NCI-H2196 (cell line): ENCODE measurements at regions not wholly inside any gene's neighbourhood (a gene's known extent, or its start where the extent isn't known, plus 50 kb on each side); places are given as distances from the start of the nearest gene placed in this dataset.
A peak's percentile ranks its signal among the peaks of the same experiment; 100 is the strongest.

Experiments
- DNase-seq: peaks from one replicate; lab custom pipeline; 2025; ENCODE audit not compliant: unreplicated experiment; lab: John Stamatoyannopoulos, UW

- peak; percentile 97 for DNase-seq
Observed at GRCh38 chr5:8457187-8458037, 588.5 kb downstream of the MTRR start.

- DNase-seq: peak; percentile 12
Observed at GRCh38 chr5:8458038-8458383, 589.1 kb downstream of the MTRR start.

DNA sequence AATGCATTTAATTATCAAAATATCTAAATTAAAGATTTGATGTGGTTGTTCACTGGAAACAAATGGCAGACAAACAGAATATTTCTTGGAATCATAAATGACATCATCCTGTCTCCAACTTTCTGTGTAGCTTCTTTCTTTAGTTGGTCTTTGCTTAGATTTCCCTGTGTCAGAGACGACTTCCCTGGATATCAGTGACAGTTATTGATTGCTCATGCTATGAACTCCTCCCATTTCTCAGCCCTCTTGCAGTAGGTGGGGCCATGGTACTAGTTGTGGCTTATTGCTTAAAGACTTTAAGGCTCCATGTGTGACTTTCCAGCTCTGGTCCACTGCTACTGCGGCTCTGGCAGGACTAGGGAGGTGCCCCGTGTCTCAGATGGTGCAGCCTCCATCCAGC lies 592.6 kb downstream of the MTRR start:
- DNase-seq: no peak

DNA sequence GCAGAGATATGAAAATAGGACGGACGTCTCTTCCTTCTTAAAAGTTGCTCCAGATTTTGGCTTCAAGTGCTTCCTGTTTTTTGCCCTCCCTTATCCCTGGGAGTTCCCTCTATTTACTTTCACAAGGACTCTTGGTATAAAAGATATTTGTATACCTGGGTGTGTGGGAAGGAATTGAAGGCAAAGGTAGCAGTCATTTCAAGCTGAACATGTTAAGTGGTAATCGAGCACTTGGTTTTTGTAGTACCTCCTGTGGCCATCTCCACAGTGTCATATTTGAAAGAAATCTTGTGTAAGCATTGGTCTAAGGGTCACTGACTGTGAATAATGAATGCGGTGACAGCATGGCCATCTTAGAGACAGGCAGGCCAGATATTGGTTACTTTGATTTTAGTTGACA lies 593.6 kb downstream of the MTRR start:
- no peak for DNase-seq

DNA sequence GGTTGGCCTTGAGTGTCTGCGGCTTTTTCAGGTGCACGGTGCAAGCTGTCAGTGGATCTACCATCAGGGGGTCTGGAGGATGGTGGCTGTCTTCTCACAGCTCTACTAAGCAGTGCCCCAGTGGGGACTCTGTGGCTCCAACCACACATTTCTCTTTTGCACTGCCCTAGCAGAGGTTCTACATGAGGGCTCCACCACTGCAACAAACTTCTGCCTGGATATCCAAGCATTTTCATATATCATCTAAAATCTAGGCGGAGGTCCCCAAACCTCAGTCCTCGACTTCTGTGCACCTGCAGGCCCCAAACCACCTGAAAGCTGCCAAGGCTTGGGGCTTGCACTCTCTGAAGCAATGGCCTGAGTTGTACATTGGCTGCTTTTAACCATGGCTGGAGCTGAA lies 601.5 kb downstream of the MTRR start:
- no peak for DNase-seq

GRCh38 chr5:8471581-8471980 lies 602.6 kb downstream of the MTRR start:
- no peak for DNase-seq

DNA sequence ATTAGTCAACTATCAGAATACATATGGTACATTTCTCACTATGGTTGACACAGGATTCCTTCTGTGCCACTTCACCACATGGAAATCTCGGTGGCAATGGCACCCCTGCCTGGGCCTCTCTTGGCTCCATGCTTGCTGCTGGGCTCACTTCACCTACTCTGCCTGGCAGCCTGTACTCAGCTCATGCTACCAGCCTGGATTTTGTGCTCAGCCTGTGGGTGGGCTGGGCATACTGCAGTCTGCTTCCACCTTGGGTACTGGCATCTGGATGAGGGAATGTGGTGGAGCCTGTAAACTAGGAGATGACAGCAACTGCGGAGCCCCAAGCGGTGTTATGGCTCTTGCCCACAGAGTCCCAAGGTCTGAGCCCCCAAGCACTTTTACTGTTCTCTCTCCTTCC lies 604.1 kb downstream of the MTRR start:
- no peak for DNase-seq

DNA sequence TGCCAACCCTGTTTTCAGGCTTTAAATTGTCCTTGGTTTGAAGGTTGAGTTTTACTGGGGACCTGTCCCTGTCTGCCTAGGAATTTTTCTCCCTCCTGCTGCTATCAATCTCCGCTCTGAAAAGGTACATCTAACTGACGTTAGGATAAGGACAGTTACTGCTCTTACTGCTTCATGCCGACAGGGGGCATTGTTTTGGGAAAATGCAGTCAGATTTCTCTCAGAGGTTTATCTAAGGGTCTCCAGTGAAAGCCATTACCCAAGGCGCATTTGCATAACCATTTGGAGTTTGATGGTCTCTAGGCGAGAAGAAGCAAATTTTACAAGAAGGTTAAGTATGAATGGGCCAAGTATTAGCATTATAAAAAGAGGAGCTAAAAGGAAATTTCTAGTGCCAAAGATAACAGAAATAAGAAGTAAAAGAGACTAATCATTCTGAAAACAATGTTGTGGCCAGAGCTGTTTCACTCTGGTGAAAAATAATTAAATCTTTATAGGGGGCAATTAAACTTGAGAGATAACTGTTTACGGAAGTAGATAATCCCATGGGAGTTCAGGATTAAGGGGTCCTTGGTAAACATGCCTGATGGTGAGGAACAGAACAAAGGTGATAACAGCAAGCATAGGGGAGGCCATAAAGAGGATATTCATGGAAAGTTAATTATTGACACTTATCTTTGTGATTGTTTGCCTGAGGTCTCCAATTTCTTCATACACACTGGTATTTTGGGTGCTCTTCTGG lies 605.0 kb downstream of the MTRR start:
- DNase-seq: no peak

DNA sequence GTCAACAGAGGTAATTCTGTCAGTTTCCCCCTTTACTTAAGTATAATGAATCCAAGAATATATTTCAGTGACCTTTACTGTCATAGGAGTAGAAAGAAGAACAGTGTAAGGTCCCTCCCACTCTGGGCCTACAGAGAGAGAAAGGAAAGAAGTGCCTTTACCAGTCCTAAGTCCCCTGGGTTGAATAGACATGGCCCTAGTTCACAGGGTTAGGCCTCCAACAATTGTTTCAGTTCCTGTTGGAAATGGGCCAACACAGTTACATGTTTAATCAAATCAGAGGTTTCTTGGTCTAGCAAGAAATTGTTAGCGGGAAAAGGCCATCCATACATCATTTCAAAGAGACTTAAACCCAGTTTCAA lies 605.6 kb downstream of the MTRR start:
- DNase-seq: no peak

DNA sequence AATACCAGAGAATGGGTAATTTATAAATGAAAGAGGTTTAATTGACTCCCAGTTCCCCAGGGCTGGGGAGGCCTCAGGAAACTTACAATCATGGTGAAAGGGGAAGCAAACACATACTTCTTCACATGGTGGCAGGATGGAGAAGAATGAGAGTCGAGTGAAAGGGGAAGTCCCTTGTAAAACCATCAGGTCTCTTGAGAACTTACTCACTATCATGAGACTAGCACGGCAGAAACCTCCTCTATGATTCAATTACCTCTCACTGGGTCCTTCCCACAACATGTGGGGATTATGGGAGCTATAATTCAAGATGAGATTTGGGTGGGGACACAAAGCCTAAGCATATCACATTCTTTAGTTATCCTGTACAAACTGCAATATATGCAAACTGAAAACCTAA lies 609.4 kb downstream of the MTRR start:
- DNase-seq: no peak

GRCh38 chr5:8481007-8481406 lies 612.1 kb downstream of the MTRR start:
- no peak for DNase-seq

GRCh38 chr5:8491254-8491653 lies 622.3 kb downstream of the MTRR start:
- DNase-seq: no peak

- no peak for DNase-seq
Observed at GRCh38 chr5:8493176-8493575, 624.2 kb downstream of the MTRR start.

DNA sequence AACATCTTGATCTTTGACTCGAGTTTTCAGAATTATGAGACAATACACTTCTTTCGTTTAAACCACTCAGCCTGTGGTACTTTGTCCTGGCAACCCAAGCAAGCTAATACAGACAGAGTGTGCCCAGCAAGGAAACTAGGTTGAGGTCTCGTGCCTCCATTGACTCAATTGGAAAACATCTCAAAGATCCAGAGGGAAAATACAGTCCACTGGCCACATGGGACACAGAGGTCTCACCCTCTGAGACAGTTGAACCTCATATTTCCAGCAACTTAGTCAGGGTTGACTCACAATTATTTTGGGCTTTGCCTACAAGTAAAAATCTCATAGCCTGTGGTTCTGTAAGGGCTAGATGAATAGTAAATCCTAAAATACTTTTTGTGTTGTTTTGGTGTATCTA lies 631.5 kb downstream of the MTRR start:
- no peak for DNase-seq

DNA sequence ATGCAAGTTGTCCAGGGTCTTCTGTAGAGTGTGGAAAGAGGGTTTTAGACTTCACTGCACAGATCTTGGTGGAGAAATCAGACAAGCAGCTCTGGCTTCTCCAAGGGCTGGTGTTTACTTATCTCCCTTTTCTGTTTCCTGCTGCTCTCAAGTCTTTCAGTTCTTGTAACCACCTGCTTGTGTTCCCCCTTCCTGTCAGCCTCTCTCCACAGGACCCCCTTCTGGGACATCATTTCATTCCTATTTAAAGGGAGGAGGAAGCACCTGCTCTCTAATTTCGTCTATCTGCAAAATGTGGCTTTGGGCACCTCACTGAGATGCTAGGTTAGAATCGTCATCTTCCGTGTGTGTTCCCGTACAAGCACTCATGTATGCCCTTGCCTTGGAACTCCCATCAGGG lies 636.2 kb downstream of the MTRR start:
- DNase-seq: no peak

DNA sequence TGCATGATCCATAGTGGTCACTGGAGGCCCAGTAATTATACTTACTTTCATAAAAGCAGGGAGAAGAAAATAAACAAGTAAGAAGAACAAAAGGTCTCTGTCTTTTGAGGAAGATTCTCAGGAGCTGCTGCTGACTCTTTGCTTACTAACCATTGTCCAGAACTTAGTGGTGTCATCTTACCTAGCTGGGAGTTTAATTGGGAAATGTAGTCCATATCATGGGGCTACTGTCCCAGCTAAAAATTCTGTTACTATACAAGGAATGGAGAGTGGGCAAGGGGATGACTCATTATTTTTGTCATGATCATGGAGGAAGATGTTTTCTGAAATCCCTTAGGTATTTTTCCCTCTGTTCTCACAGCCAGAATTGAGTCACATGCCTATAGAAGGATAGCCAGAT lies 639.3 kb downstream of the MTRR start:
- no peak for DNase-seq

- DNase-seq: no peak
Observed at GRCh38 chr5:8516356-8516755, 647.4 kb downstream of the MTRR start.

GRCh38 chr5:8517456-8517855 lies 648.5 kb downstream of the MTRR start:
- no peak for DNase-seq

DNA sequence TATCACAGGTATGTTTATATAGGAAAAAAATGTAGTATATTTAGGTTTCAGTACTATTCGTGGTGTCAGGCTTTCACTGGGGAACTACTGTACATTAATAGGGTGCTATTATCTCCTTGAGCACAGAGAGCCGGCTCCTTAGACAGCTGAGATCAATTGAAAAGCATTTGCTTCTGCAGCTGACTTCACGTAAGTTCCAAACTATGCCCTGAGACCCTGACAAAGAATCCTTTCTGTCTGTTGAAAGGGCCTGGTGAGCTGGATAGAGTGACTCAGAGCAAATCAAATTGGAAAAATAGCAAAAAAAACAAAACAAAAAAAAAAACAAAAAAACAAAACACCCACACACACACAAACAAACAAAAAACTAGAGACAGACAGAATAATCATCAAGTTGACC lies 652.0 kb downstream of the MTRR start:
- DNase-seq: no peak

DNA sequence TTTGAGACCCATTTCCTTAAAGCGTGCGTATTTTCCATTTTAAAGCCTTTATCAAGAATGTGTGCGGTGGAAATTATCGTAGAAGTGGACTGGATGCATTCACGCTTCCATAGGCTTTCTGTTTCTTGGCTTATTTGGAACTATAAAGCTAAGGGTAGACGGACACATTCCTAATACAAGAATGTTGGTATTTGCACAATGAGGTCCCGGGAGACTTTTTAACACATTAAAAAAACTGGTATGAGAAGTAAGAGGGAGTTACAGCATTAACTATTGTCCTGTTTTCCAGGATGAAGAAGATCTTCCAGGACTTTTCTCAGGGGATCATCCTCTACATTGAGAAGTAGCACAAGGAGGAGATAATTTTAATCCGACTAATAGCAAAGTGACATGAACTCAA lies 653.0 kb downstream of the MTRR start:
- no peak for DNase-seq

DNA sequence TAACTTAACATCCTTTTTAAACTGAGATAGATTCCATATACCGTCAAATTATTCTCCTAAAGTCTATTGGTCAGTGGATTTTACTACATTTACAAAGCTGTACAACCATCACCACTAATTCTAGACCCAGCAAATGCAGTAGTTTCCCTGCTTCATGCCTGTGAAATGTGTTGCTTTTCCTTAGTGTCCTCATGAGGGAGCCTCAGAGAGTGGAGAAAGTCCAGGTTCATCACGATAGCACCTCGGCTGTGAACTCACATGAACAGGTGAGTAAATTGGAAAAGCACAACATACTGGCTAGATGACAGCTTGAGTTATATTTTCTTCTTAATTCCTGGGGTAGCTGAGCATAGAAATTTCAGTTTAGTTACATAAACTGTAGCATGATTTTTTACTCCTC lies 653.7 kb downstream of the MTRR start:
- DNase-seq: no peak

DNA sequence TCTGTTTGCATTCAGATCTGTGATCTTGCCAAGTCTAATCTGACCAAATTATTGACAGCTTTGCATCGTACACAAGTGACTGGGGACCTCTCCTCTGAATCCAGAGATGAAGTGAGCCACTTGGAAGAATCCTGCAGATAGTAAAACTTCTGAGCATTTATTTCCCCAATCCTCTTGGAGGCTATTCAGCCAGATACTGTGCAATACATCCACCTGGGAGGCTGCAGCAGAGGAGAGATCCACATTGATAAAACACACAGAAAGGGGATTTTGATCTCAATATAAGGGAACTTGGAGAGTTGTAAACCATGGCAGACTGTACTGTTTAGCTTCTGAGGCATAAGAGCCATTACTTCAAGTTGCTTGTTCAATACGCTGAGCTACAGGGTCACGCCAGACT lies 654.6 kb downstream of the MTRR start:
- no peak for DNase-seq

GRCh38 chr5:8525819-8526218 lies 656.9 kb downstream of the MTRR start:
- DNase-seq: no peak
